Cardiac muscle cell (in vitro differentiated cells and primary cell): ENCODE measurements at regions not wholly inside any gene's neighbourhood (a gene's known extent, or its start where the extent isn't known, plus 50 kb on each side); places are given as distances from the start of the nearest gene placed in this dataset.

Experiments
- DNase-seq, 2 donors: peaks; one replicate each; pipeline versions ENCODE4 v3.0.0 to v3.0.0-alpha.2; 2010 to 2017; ENCODE audit warnings: low read depth in 1 of 2, low spot score in 1 of 2
- H3K27ac ChIP-seq: fragments of 200-600 bp; sonication (generic); 2 replicates; pipeline ENCODE4 v1.5.1; 2016
- H3K27me3 ChIP-seq: fragments of 200-600 bp; sonication (generic); 2 replicates; pipeline ENCODE4 v1.6.0; 2016; ENCODE audit warnings: control low read depth
- H3K36me3 ChIP-seq: fragments of 200-600 bp; sonication (generic); 2 replicates; pipeline ENCODE4 v1.5.1; 2016; ENCODE audit warnings: control low read depth
- H3K4me1 ChIP-seq: fragments of 200-600 bp; sonication (generic); 2 replicates; pipeline ENCODE4 v1.8.1; 2017; ENCODE audit warnings: low read depth, mild to moderate bottlenecking, mixed run types
- H3K4me3 ChIP-seq: fragments of 200-600 bp; sonication (generic); 2 replicates; pipeline ENCODE4 v1.5.1; 2016; ENCODE audit warnings: mild to moderate bottlenecking
- H3K9me3 ChIP-seq: fragments of 200-600 bp; sonication (generic); 2 replicates; pipeline ENCODE4 v1.5.1; 2017; ENCODE audit warnings: low read depth, mild to moderate bottlenecking, control low read depth
- TF ChIP-seq, protein P1 (sequence below): IDR thresholded peaks from 2 replicates; pipeline ENCODE4 v1.5.1; 2012; ENCODE audit warnings: low read depth, mild to moderate bottlenecking, low read length

DNA sequence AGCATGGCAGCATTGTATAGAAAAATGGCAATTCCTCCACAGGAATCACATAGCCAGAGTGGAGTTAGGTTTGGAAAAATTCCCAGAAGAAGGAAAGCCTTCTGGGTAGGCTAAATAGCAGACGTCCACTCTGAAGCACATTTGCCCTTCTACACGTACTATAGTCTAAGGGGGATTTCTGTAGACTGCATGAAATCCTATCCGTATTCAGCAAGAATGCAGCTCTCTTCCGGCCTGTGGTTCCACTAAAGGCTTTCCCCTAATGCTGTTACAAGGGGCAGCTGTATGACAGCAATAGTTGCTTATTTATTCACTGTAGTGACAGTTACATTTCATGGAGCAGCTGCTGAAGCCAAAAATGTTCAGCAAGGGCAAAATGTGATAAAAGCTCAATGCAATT is 263.6 kb downstream of the RWDD3 start:
- no peak for DNase-seq
- H3K4me3 ChIP-seq, result no peak overlapping the region

DNA sequence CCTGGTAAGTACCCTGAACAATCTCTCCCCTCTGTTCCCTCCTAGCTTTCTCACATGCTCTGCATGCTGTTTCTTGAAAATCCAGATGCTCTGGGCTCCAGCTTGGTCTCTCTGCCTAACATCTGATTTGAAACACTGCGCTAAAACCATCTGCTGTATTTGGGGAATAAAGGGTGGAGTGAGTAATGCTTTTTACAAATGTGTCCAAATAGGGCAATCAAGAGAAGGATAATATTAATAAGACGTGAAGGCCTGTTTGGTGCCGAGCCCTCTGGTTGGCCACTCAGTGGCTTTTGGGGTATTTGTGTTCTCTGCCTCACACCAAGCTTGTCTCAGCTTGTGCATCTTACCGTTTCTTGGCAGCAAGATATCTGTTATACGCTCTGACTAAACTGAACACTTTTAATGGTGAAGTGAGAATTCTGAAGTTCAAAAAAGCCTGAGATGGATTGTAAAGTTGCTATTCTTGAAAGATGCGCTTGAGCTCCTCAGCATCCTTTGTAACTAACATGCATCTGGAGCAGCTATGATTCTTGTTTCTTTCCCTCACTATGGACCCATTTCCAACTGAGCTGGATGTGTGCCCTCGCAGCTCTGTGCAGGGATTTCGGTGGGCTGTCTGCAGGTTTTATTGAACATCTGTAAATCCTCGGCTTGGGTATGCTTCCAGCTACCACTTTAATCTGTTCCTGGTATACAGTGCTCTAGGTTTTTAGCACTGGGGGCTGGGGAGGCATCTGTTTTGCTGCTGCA is 269.4 kb downstream of the RWDD3 start:
- Histone ChIP-seq H3K4me1 (peaks cover 5% of the 10 kb centered on the region), H3K27me3 (no peaks in the 10 kb centered on the region), H3K4me3 (no peak overlapping the region), H3K36me3 (no peaks in the 10 kb centered on the region), H3K27ac (no peak overlapping the region), H3K9me3 (no peaks in the 10 kb centered on the region)
- DNase-seq, result no peak
- TF ChIP-seq, protein P1, sequence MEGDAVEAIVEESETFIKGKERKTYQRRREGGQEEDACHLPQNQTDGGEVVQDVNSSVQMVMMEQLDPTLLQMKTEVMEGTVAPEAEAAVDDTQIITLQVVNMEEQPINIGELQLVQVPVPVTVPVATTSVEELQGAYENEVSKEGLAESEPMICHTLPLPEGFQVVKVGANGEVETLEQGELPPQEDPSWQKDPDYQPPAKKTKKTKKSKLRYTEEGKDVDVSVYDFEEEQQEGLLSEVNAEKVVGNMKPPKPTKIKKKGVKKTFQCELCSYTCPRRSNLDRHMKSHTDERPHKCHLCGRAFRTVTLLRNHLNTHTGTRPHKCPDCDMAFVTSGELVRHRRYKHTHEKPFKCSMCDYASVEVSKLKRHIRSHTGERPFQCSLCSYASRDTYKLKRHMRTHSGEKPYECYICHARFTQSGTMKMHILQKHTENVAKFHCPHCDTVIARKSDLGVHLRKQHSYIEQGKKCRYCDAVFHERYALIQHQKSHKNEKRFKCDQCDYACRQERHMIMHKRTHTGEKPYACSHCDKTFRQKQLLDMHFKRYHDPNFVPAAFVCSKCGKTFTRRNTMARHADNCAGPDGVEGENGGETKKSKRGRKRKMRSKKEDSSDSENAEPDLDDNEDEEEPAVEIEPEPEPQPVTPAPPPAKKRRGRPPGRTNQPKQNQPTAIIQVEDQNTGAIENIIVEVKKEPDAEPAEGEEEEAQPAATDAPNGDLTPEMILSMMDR, result no peak

More for the DNA sequence above, 263.6 kb downstream of the RWDD3 start:
- Histone ChIP-seq H3K27me3 (no peaks in the 10 kb centered on the region), H3K4me1 (peaks cover 5% of the 10 kb centered on the region), H3K36me3 (no peaks in the 10 kb centered on the region), H3K27ac (no peak overlapping the region), H3K9me3 (no peaks in the 10 kb centered on the region)
- TF ChIP-seq, protein P1, result no peak

DNA sequence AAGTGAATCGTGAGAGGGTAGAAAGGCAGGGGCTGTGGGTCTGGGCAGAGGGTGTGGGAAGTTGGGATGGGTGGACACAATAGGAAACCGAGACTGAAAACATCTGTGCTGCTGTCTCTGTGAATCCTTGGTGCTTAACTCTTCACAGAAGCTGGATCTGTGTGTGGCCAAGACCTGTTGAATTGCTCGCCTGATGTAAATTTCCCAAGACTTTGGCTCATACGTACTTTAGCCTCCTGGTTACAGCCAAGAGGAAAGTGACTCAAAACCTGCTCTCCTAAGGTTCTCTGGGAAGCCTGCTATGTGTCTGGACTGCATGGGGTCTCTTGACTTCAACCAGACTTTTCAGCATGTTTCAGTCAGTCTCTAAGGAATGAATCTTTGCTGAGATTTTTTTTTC is 270.3 kb downstream of the RWDD3 start:
- TF ChIP-seq, protein P1, result no peak
- DNase-seq, result no peak
- Histone ChIP-seq H3K4me1 (peaks cover 5% of the 10 kb centered on the region), H3K27me3 (no peaks in the 10 kb centered on the region), H3K27ac (no peak overlapping the region), H3K4me3 (no peak overlapping the region), H3K36me3 (no peaks in the 10 kb centered on the region), H3K9me3 (no peaks in the 10 kb centered on the region)

DNA sequence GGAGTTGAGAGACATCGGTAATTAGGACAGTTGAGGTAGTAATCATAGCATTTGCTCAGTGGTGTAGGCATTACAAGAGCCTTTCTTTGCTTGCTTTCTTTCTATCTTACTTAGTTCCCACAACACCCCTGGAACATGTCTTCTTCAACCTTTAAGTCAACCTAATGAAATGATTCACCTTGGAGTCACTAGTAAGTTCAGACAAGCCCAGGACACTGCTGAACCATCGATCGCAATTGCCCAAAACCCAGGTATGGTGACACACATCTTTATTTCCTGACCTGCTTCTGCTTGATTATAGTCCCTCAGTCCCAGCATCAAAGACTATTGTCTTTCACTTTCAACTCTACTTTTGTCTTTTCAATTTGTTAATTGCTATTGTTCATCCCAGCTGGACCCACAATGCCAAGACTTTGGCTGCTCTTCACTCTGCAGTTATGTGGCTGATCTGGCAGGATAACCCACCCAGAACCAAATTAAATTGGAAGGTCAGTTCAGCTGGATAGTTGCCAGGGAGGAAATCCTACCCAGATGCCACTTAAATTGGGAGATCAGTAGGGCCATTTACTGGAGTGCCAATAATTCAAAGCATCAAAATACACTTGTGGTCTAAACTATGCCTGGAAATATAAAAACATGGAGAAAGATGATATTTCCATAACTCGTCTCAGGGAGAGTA is 272.9 kb downstream of the RWDD3 start:
- H3K36me3 ChIP-seq, result no peaks in the 10 kb centered on the region
- no peak for DNase-seq
- no peak overlapping the region for H3K4me3 ChIP-seq
- TF ChIP-seq, protein P1, result no peak
- H3K27me3 ChIP-seq, result no peaks in the 10 kb centered on the region
- H3K27ac ChIP-seq, result no peak overlapping the region
- no peaks in the 10 kb centered on the region for H3K4me1 ChIP-seq
- no peaks in the 10 kb centered on the region for H3K9me3 ChIP-seq

DNA sequence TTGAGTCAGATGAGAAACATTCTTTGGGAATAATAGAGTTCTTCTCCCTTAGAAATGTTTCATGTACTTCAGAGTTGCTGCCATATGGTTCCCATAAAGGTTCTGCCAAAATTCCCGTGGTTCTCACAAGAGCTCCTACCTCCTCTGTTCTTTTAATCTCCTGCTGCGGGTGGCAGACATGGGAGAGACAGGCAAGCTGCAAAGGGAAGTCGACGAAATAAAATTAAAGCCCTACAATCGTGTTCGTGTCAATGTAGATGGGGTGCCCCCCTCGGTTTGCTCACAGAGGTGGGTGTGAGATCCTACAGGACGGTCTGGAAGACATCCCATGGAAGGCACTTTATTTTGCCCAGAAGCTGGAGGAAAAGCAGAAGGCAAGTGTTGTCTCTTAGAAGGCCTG is 276.0 kb downstream of the RWDD3 start:
- no peaks in the 10 kb centered on the region for H3K9me3 ChIP-seq
- TF ChIP-seq, protein P1, result no peak
- H3K27ac ChIP-seq, result no peak overlapping the region
- no peak for DNase-seq
- H3K36me3 ChIP-seq, result no peaks in the 10 kb centered on the region
- no peaks in the 10 kb centered on the region for H3K4me1 ChIP-seq
- H3K4me3 ChIP-seq, result no peak overlapping the region
- H3K27me3 ChIP-seq, result no peaks in the 10 kb centered on the region
